HG03575 (cell line): ENCODE measurements at regions not wholly inside any gene's neighbourhood (a gene's known extent, or its start where the extent isn't known, plus 50 kb on each side); places are given as distances from the start of the nearest gene placed in this dataset.
"Not testable (repeated sequence)": the region's sequence is repeated elsewhere in the genome, so short reads cannot be mapped to it uniquely, and the experiment has no call there.

Source experiments
- ATAC-seq: cut with Tn5 transposase; IDR thresholded peaks from one replicate; pipeline ENCODE4 v1.9.1; 2021; ENCODE audit not compliant: unreplicated experiment, insufficient number of reproducible peaks, low FRiP score; ENCODE audit errors: extremely low read depth

- no peak for ATAC-seq
These were observed 337.5 kb downstream of the LRRIQ3 start for GRCh38 chr1:73860421-73860950.

GRCh38 chr1:73859227-73859626 is 338.7 kb downstream of the LRRIQ3 start:
- ATAC-seq: no peak

DNA sequence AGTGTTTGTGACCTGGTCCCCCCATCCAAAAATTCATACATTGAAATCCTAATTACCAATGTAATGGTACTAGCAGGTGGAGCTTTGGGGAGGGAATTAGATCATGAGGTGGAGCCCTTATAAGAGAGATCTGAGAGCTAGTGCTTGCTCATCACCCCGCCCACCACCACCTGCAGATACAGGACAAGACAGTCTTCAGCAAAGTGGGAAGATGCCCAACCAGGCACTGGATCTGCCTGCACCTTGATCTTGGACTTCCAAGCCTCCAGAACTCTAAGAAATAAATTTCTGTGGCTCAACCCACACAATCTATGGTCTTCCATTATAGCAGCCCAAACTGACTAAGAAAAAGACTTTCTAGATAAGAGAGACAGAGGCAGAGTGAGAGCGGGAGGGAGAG is 343.4 kb downstream of the LRRIQ3 start:
- ATAC-seq: no peak

DNA sequence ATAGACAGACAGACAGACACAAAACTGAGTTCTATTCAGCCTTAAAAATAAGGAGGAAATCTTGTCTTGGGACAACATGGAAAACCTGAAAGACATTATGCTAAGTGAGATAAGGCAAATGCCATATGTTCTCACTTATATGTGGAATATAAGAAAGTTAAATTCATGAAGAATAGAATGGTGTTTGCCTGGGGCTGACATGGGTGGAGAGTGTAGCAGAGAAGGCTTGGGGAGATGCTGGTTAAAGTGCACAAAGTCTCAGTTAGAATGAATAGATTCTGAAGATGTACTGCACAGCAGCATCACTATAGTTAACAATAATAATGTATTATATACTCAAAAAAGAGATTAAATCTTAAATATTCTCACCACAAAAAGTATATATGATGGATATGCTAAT is 355.5 kb downstream of the LRRIQ3 start:
- ATAC-seq: no peak

DNA sequence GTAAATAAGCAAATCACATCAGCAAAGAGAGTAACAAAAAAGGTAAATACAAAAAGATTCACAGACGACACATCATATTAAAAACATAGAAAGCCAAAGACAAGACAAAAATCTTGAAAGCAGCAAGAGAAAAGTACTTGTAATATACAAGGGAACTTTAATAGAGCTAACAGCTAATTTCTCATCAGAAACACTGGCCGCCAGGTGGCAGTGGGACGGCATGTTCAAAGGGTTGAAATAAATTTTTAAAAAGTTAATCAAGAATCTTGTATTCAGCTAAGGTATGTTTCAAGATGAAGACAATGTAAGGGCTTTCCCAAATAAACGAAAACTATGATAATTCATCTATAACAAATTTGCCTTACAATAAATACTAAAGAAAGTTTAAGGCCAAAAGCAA is 358.1 kb downstream of the LRRIQ3 start:
- no peak for ATAC-seq

- ATAC-seq: no peak
These were observed 365.4 kb downstream of the LRRIQ3 start for GRCh38 chr1:73832276-73833181.

GRCh38 chr1:73827283-73827682 is 370.7 kb downstream of the LRRIQ3 start:
- not testable (repeated sequence) for ATAC-seq

DNA sequence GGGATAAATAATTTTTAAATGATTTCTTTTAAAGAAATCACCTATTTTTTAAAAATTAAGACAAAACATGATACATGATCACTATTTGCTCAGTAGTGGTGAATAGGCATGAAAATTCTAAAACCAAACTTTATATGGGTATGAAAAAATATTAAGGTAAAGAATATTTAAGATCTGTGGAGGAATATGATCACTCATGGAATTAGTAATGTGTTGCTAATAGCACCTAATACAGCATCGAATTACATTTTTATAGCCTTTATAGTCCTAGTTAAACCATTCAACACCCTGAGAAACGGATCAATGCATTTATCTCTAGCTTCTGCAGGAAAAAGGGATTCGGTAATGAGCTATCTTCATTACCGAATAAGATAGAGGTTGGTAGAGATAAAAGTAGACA is 373.9 kb downstream of the LRRIQ3 start:
- no peak for ATAC-seq

DNA sequence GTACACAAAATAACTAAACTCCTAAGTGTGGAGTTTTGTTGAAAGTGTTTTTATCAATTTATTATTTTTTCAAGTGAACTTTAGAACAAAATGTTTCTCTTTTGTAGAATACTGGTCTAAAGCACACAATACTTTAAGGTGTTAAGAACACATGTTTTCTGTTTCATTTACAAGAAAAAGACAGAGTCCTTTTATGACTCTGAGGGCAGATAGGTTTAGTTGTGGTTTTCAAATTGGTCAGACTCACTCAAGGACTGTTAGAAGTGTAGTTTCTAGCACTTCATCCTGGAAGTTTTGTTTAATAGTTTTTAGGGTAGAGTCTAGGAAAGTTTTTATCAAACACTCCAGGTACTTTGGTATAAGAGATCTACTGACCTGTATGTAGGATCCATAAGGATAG is 376.5 kb downstream of the LRRIQ3 start:
- ATAC-seq: no peak

DNA sequence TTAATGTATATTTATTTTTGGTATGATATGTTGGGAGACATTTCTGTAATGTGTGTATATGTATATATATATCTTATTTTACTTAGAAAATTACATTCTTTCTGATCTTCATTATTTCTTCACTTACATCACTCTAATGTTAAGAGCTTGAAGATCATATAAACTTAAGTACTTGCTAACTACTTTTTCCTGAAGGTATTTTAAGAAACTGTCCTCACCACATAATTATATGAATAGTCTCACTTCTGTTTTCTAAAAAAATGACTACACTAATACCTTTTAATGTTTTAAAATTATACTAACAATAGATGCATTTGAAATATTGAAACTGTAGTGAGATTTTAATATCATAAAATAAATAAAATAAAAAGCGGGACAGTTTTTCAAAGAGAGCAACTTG is 377.1 kb downstream of the LRRIQ3 start:
- ATAC-seq: no peak

- ATAC-seq: no peak
These were observed 384.3 kb downstream of the LRRIQ3 start for GRCh38 chr1:73813716-73814115.

GRCh38 chr1:73813236-73813635 is 384.7 kb downstream of the LRRIQ3 start:
- no peak for ATAC-seq

DNA sequence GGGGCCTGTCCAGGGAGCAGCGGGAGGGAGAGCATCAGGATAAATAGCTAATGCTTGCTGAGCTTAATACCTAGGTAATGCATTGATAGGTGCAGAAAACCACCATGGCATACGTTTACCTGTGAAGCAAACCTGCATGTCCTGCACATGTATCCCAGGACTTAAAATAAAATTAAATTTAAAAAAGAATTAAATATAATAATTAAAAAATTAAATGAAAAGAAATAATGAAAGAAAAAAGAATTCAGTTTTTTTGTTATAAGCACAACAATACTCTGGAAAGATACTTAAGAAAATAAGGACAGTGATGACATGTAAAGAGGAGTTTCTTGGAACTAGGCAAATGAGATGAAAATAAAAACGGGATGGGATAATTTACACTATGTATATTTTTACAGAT is 386.2 kb downstream of the LRRIQ3 start:
- ATAC-seq: no peak

GRCh38 chr1:73804935-73805334 is 393.0 kb downstream of the LRRIQ3 start:
- ATAC-seq: no peak

- no peak for ATAC-seq
These were observed 394.6 kb downstream of the LRRIQ3 start for GRCh38 chr1:73803380-73803779.

DNA sequence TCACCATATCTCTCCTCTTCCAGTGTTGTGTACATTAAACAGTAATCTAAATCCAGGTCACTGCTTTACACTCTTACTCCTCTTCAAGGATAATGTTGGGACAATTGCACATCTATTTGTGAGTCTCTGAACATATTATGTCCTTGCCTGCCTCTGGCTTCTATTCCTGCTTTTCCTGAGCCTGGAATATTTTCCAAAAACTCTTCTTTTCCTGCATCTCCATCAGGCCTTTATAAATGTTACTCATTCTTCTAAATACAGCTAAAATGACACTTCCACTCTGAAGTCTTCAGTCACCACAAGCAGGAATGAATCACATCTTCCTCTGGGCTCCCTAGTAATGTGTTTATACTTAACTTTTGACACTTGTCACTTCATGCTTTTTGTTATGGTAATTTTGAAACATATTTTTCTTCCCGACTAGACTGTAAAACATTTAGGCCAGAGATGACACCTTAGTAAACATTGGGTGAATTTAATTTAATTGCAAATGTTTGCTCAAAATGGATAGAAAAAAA is 396.0 kb downstream of the LRRIQ3 start:
- no peak for ATAC-seq

GRCh38 chr1:73800376-73800775 is 397.6 kb downstream of the LRRIQ3 start:
- ATAC-seq: no peak

DNA sequence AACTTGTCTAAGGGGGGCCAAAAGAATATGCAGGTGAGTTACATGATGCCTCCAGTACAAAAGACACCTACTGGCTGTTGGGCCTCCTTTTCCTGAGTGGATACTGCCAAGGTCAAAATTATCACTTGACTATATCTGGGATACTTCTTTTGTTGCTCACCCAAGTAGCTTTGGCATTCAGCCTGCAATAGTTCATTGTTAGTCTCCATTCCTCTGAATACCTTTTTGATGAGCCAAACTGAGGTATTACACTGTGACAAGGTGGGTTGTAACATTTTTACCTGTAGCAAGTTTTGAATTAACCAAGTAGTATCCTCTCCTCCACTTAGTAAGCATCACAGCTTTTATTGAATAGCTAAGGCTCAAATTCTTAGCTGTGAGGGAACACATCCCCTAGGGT is 408.0 kb downstream of the LRRIQ3 start:
- ATAC-seq: no peak

GRCh38 chr1:73784026-73784425 is 413.9 kb downstream of the LRRIQ3 start:
- ATAC-seq: no peak

DNA sequence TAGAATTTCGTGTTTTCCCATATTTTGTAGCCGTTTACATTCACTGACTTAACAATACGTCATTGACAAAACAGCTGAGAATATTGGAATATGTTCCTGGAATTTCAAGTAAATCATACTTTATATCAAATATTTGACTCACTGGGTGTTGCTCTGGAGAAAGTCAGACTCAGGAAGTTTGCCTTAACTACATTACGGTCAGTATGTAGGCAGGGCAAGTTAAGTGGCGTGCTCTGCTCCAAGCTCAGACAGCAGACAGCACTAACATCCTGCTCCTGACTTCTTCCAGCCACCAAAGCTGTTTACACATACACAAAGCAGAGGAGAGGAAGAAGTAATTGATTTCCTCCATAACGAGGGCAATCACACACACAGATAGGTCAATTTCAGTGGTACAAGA is 414.6 kb downstream of the LRRIQ3 start:
- no peak for ATAC-seq
